A673 (cell line): ENCODE measurements at regions not wholly inside any gene's neighbourhood (a gene's known extent, or its start where the extent isn't known, plus 50 kb on each side); places are given as distances from the start of the nearest gene placed in this dataset.

Experiments used
- BruUV-seq: library from RNA; stranded (reverse); fragments of 400-500 nt; replicated peaks from 2 replicates; lab custom pipeline; 2021; lab: Mats Ljungman, UMichigan
- CTCF ChIA-PET: fragments of 300-600 bp; sonication (Branson Sonifier 250); formaldehyde crosslinking; loops from one replicate; lab custom pipeline; 2022; ENCODE audit warnings: antibody characterized with exemption; lab: Charles Lee
- POLR2A ChIA-PET: fragments of 300-600 bp; sonication (Branson Sonifier 250); formaldehyde crosslinking; loops from one replicate; lab custom pipeline; 2022; ENCODE audit warnings: antibody characterized with exemption; ENCODE audit not compliant: low non-redundant PET; lab: Charles Lee
- DNase-seq: peaks from one replicate; pipeline ENCODE4 v3.0.0-alpha.2; 2015; ENCODE audit warnings: low spot score
- H3K27ac ChIP-seq: fragments of 200-600 bp; sonication (generic); 2 replicates; pipeline ENCODE4 v1.5.1; 2016; ENCODE audit warnings: mixed run types, low read depth, mild to moderate bottlenecking, mixed read lengths, antibody characterized with exemption, low read length; ENCODE audit not compliant: poor library complexity, severe bottlenecking
- H3K27me3 ChIP-seq: fragments of 200-600 bp; sonication (generic); replicated peaks from 2 replicates; pipeline ENCODE4 v1.6.1; 2017; ENCODE audit warnings: mixed run types, low read depth, mild to moderate bottlenecking, mixed read lengths, antibody characterized with exemption, low read length; ENCODE audit not compliant: insufficient read depth, poor library complexity
- H3K36me3 ChIP-seq: fragments of 200-600 bp; sonication (generic); 2 replicates; pipeline ENCODE4 v1.6.1; 2016; ENCODE audit warnings: mixed run types, mild to moderate bottlenecking, mixed read lengths, antibody characterized with exemption, low read length; ENCODE audit not compliant: insufficient read depth, poor library complexity, severe bottlenecking
- H3K4me1 ChIP-seq: fragments of 200-600 bp; sonication (generic); 2 replicates; pipeline ENCODE4 v1.6.1; 2017; ENCODE audit warnings: mixed run types, mild to moderate bottlenecking, mixed read lengths, antibody characterized with exemption, low read length; ENCODE audit not compliant: insufficient read depth, poor library complexity, severe bottlenecking
- H3K4me3 ChIP-seq: fragments of 200-600 bp; sonication (generic); 2 replicates; pipeline ENCODE4 v1.5.1; 2016; ENCODE audit warnings: low read depth, mixed run types, mild to moderate bottlenecking, mixed read lengths, low read length; ENCODE audit not compliant: poor library complexity, severe bottlenecking
- H3K9me3 ChIP-seq: fragments of 200-600 bp; sonication (generic); 2 replicates; pipeline ENCODE4 v1.6.1; 2016; ENCODE audit warnings: mixed run types, low read depth, mild to moderate bottlenecking, mixed read lengths, antibody characterized with exemption, low read length; ENCODE audit not compliant: poor library complexity, severe bottlenecking
- EZH2 ChIP-seq: fragments of 200-600 bp; sonication (generic); IDR thresholded peaks from 2 replicates; pipeline ENCODE4 v1.6.1; 2017; ENCODE audit warnings: borderline replicate concordance, low read depth, mild to moderate bottlenecking, mixed read lengths, antibody characterized with exemption, low read length; ENCODE audit not compliant: poor library complexity, severe bottlenecking
- intact Hi-C: fragments of 100-400 bp; cut with micrococcal nuclease; formaldehyde crosslinking; loops from one replicate; pipeline ENCODE4 v1.10.0; 2022; ENCODE audit not compliant: unreplicated experiment
- TF ChIP-seq, protein P1 (sequence below): fragments of 300-800, 200-600 bp; sonication (generic); conservative IDR thresholded peaks from 2 replicates; pipeline ENCODE4 v1.5.1; 2017; ENCODE audit warnings: low read depth, mild to moderate bottlenecking, antibody characterized with exemption, low read length, moderate library complexity, mixed read lengths

- Histone ChIP-seq H3K27me3 (no peaks in the 10 kb centered on the region), H3K4me1 (no peaks in the 10 kb centered on the region), H3K4me3 (no peak overlapping the region), H3K36me3 (no peaks in the 10 kb centered on the region), H3K27ac (no peak overlapping the region), H3K9me3 (no peaks in the 10 kb centered on the region)
- BruUV-seq, result no TSS peak
- DNase-seq, result no peak
- intact Hi-C loops, result no loop called here
- ChIA-PET POLR2A (no interaction called here), CTCF (no interaction called here)
- TF ChIP-seq EZH2, result no peak
- TF ChIP-seq, protein P1, sequence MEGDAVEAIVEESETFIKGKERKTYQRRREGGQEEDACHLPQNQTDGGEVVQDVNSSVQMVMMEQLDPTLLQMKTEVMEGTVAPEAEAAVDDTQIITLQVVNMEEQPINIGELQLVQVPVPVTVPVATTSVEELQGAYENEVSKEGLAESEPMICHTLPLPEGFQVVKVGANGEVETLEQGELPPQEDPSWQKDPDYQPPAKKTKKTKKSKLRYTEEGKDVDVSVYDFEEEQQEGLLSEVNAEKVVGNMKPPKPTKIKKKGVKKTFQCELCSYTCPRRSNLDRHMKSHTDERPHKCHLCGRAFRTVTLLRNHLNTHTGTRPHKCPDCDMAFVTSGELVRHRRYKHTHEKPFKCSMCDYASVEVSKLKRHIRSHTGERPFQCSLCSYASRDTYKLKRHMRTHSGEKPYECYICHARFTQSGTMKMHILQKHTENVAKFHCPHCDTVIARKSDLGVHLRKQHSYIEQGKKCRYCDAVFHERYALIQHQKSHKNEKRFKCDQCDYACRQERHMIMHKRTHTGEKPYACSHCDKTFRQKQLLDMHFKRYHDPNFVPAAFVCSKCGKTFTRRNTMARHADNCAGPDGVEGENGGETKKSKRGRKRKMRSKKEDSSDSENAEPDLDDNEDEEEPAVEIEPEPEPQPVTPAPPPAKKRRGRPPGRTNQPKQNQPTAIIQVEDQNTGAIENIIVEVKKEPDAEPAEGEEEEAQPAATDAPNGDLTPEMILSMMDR, result no peak
These were observed 250.5 kb downstream of the TDRD3 start for GRCh38 chr13:60647547-60647946.

- BruUV-seq, result no TSS peak
- H3K27ac ChIP-seq, result no peak overlapping the region
- no peak overlapping the region for H3K4me3 ChIP-seq
- no peak for TF ChIP-seq EZH2
- TF ChIP-seq, protein P1, result no peak
- no peak for DNase-seq
- no peaks in the 10 kb centered on the region for H3K27me3 ChIP-seq
- intact Hi-C loops, result no loop called here
- no peaks in the 10 kb centered on the region for H3K4me1 ChIP-seq
- no peaks in the 10 kb centered on the region for H3K9me3 ChIP-seq
- ChIA-PET POLR2A (no interaction called here), CTCF (interaction anchor here (0.6 kb wide), 1 partner anchor 612 kb away, joined by 3 read pairs; no protein-coding TSS in a partner anchor)
- H3K36me3 ChIP-seq, result no peaks in the 10 kb centered on the region
These were observed 249.6 kb downstream of the TDRD3 start for GRCh38 chr13:60646620-60647019.

DNA sequence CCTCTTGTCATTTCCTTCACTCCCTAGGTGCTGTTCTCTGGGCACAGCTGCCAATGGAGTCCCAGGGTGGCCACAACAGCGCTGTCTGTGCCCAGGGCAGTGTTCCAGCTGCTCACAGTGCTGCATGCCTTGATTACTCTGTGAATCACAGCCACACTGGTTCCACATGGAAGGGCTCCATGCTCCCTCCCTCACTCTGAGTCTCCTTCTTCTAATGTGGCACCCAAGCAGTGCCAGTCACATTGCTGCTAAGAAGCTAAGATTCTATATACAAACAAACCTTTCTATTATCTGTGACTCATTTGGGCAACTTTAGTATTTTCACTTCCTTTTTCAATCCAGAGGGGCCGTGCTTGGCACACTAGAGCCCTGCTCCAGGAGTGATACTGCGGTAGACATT is 248.7 kb downstream of the TDRD3 start:
- no TSS peak for BruUV-seq
- ChIA-PET POLR2A (no interaction called here), CTCF (no interaction called here)
- no peaks in the 10 kb centered on the region for H3K9me3 ChIP-seq
- no peaks in the 10 kb centered on the region for H3K36me3 ChIP-seq
- no peak for DNase-seq
- intact Hi-C loops, result no loop called here
- H3K27me3 ChIP-seq, result peaks cover 3% of the 10 kb centered on the region
- no peaks in the 10 kb centered on the region for H3K4me1 ChIP-seq
- no peak overlapping the region for H3K4me3 ChIP-seq
- TF ChIP-seq EZH2, result no peak
- TF ChIP-seq, protein P1, result no peak
- no peak overlapping the region for H3K27ac ChIP-seq
